ENCODE measurements at regions not wholly inside any gene's neighbourhood (a gene's known extent, or its start where the extent isn't known, plus 50 kb on each side); places are given as distances from the start of the nearest gene placed in this dataset.

GRCh38 chr7:28362182-28362581 is 50.1 kb upstream of the CREB5 start:
- Histone ChIP-seq H3K4me3 (no peak overlapping the region), H3K36me3 (no peaks in the 10 kb centered on the region), H3K27me3 (no peaks in the 10 kb centered on the region), H3K27ac (no peak overlapping the region), H3K9me3 (no peaks in the 10 kb centered on the region), H3K4me1 (ENCODE audit: insufficient read depth) (peaks cover 2% of the 10 kb centered on the region)
- intact Hi-C loops (cut with DNase I): no loop called here
- TF ChIP-seq CTCF (IDR thresholded peaks at IDR 0.05) (no peak), POLR2A (IDR thresholded peaks at IDR 0.05) (no peak), EP300 (IDR thresholded peaks at IDR 0.05) (no peak)
- 78 to 90% (median 82%) methylated on average over 1 of the region's 1 CpG for WGBS, 3 donors
- no peak for DNase-seq
